ENCODE measurements at regions not wholly inside any gene's neighbourhood (a gene's known extent, or its start where the extent isn't known, plus 50 kb on each side); places are given as distances from the start of the nearest gene placed in this dataset.

- Mint-ChIP-seq H3K9me3 (no peaks in the 10 kb centered on the region), H3K4me1 (peaks cover 3% of the 10 kb centered on the region), H3K27me3 (ENCODE audit: low read depth) (peaks cover 9% of the 10 kb centered on the region), H3K4me3 (no peak overlapping the region), H3K36me3 (no peaks in the 10 kb centered on the region), H3K27ac (no peak overlapping the region)
- TF ChIP-seq CTCF (IDR thresholded peaks at IDR 0.05; ENCODE audit: unreplicated experiment) = no peak
- no peak for DNase-seq (ENCODE audit: low spot score in 2 of 2, unreplicated experiment in 2 of 2)
Measured at GRCh38 chr2:2682700-2683342, 351.7 kb upstream of the MYT1L start.

- no peak for DNase-seq (ENCODE audit: low spot score in 2 of 2, unreplicated experiment in 2 of 2)
- Mint-ChIP-seq H3K27ac (no peak overlapping the region), H3K27me3 (ENCODE audit: low read depth) (peaks cover 9% of the 10 kb centered on the region), H3K4me3 (no peak overlapping the region), H3K36me3 (no peaks in the 10 kb centered on the region), H3K4me1 (peaks cover 3% of the 10 kb centered on the region), H3K9me3 (peaks cover 4% of the 10 kb centered on the region)
- no peak for TF ChIP-seq CTCF (IDR thresholded peaks at IDR 0.05; ENCODE audit: unreplicated experiment)
Measured at GRCh38 chr2:2681711-2682251, 350.7 kb upstream of the MYT1L start.

DNA sequence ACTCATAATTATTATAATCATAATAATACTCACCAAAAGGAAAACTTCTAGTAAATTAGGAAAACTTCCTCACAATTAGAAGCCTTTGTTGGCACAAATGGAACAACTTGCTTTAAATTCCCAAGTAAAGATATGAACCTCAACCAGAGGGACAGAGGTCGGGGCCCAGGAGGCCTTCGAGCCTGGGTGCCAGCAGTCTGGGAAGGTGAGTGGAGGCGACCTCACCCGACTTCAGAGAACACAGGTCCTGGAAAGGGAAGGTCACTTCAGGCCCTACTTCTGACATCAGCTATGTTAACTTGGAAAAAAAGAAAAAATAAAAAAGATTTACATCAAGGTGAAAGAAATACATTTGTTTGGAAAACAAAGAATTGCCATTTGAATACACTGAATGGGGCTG, 350.0 kb upstream of the MYT1L start:
- no peak for DNase-seq (ENCODE audit: low spot score in 2 of 2, unreplicated experiment in 2 of 2)
- Mint-ChIP-seq H3K27ac (no peak overlapping the region), H3K36me3 (no peaks in the 10 kb centered on the region), H3K4me3 (no peak overlapping the region), H3K4me1 (no peaks in the 10 kb centered on the region), H3K9me3 (peaks cover 4% of the 10 kb centered on the region), H3K27me3 (ENCODE audit: low read depth) (peaks cover 9% of the 10 kb centered on the region)
- no peak for TF ChIP-seq CTCF (IDR thresholded peaks at IDR 0.05; ENCODE audit: unreplicated experiment)

- DNase-seq (ENCODE audit: low spot score in 2 of 2, unreplicated experiment in 2 of 2) = no peak
- TF ChIP-seq CTCF (IDR thresholded peaks at IDR 0.05; ENCODE audit: unreplicated experiment) = no peak
- Mint-ChIP-seq H3K27me3 (ENCODE audit: low read depth) (no peaks in the 10 kb centered on the region), H3K9me3 (peaks cover 16% of the 10 kb centered on the region), H3K27ac (no peak overlapping the region), H3K36me3 (no peaks in the 10 kb centered on the region), H3K4me1 (peaks cover 14% of the 10 kb centered on the region), H3K4me3 (no peak overlapping the region)
Measured at GRCh38 chr2:2674831-2675230, 343.8 kb upstream of the MYT1L start.

GRCh38 chr2:2673406-2673805, 342.3 kb upstream of the MYT1L start:
- Mint-ChIP-seq H3K4me3 (no peak overlapping the region), H3K27ac (peak overlapping the region; percentile 47)

More at GRCh38 chr2:2673406-2673805, 342.3 kb upstream of the MYT1L start:
- Mint-ChIP-seq H3K4me1 (peaks cover 14% of the 10 kb centered on the region), H3K36me3 (no peaks in the 10 kb centered on the region), H3K9me3 (peaks cover 16% of the 10 kb centered on the region), H3K27me3 (ENCODE audit: low read depth) (no peaks in the 10 kb centered on the region)
- no peak for TF ChIP-seq CTCF (IDR thresholded peaks at IDR 0.05; ENCODE audit: unreplicated experiment)
- no peak for DNase-seq (ENCODE audit: low spot score in 2 of 2, unreplicated experiment in 2 of 2)

Data from mesothelial cell of epicardium (in vitro differentiated cells).